DMS53 (cell line): ENCODE measurements at regions not wholly inside any gene's neighbourhood (a gene's known extent, or its start where the extent isn't known, plus 50 kb on each side); places are given as distances from the start of the nearest gene placed in this dataset.
"Not testable (repeated sequence)": the region's sequence is repeated elsewhere in the genome, so short reads cannot be mapped to it uniquely, and the experiment has no call there.

Experiments
- DNase-seq: peaks from one replicate; lab custom pipeline; 2025; lab: John Stamatoyannopoulos, UW

DNA sequence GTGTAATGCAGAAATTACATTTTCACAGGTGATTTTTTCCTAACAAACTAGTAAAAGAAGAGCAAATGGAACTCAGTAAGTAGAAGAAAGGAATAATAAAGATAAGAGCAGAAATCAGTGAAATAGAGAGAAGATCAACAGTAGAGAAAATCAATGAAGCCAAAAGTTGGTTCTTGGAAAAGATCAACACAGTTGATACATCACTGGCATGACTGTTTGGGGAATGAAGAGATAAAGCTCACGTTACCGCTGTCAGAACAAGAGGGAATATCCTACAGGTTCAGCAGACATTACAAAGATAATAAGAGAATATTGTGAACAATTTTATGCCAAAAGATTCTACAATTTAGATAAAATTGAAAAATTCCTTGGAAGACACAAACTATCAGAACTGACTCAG, 146.4 kb downstream of the ACTR3B start:
- no peak for DNase-seq

- no peak for DNase-seq
These were observed 147.7 kb downstream of the ACTR3B start for GRCh38 chr7:152907042-152907761.

DNA sequence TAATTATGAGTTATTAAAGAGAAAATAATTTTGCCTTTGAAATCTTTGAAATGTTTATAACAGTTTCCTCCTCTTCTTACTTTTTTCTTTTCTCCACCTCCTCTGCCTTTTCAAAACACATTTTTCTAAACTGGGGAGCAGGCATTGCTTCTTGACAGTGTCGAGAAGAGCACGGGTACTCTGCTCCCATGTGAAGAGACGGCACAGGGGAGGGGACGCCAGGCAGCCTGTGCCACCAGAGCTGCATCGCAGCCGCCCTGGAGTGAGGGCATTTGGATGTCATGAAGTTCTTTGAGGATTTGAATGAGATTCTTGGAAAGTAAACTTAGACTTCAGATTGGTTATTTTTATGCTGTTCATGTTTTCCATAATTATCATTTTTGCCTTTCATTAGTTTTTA, 149.7 kb downstream of the ACTR3B start:
- DNase-seq = no peak

DNA sequence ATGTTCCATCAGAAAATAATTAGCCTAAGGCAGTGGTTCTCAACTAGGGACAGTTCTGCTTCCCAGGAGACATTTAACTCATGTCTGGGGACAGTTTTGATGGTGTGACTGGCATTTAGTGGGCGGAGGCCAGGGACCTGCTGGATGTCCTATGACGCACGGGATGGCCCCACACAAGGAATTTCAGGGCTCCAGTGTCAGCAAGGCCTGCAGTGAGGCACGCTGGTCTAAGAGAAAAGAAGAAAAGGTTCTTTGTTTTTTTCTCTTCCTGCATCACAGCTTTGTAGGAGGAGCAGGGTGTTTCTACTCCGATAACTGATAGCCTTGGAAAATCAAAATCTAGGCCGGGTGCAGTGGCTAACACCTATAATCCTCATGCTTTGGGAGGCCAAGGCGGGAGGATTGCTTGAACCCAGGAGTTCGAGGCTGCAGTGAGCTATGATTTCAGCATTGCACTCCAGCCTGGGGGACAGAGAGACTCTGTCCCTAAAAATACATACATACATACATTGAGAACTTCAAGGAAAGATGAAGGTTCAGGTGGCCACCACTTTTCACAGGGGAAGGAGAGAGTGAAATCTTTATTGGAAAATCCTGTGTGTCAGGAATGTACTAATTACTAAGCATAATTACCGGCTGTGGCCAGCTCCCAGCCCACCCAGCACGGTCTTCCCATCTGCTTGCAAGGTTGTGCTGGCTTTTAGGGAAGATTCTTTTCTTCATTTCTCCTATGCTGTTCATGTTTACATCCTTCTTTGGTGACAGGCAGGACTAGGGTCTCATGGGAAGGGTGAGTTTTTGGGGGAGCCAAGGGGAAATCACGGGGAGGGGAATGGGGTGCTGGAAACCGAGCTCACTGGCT, 150.4 kb downstream of the ACTR3B start:
- DNase-seq = no peak

- no peak for DNase-seq
These were observed 151.1 kb downstream of the ACTR3B start for GRCh38 chr7:152910545-152911225.

- no peak for DNase-seq
These were observed 151.6 kb downstream of the ACTR3B start for GRCh38 chr7:152911226-152911560.

- DNase-seq = no peak
These were observed 152.4 kb downstream of the ACTR3B start for GRCh38 chr7:152911922-152912321.

- no peak for DNase-seq
These were observed 153.0 kb downstream of the ACTR3B start for GRCh38 chr7:152912511-152912910.

DNA sequence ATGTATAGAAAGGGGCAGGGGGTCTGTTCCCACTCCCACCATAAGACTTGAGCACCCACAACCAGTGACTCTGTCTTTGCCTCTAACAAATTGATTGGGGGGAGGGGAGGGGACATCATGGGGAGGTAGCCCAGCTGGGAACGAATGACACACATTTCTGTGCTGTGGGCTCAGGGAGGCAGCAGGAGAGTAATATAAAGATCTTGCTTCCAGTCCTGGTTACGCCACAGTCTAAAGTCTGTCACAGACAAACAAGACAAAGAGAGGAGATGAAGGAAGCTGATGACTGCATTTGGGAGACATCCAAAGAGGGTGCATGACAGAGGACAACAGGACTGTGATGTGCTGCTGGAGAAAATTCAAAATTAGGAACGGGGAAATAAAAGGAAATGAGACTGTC, 153.9 kb downstream of the ACTR3B start:
- DNase-seq = no peak

GRCh38 chr7:152914014-152914844, 154.7 kb downstream of the ACTR3B start:
- DNase-seq = no peak

GRCh38 chr7:152914845-152915102, 155.2 kb downstream of the ACTR3B start:
- DNase-seq = not testable (repeated sequence)

DNA sequence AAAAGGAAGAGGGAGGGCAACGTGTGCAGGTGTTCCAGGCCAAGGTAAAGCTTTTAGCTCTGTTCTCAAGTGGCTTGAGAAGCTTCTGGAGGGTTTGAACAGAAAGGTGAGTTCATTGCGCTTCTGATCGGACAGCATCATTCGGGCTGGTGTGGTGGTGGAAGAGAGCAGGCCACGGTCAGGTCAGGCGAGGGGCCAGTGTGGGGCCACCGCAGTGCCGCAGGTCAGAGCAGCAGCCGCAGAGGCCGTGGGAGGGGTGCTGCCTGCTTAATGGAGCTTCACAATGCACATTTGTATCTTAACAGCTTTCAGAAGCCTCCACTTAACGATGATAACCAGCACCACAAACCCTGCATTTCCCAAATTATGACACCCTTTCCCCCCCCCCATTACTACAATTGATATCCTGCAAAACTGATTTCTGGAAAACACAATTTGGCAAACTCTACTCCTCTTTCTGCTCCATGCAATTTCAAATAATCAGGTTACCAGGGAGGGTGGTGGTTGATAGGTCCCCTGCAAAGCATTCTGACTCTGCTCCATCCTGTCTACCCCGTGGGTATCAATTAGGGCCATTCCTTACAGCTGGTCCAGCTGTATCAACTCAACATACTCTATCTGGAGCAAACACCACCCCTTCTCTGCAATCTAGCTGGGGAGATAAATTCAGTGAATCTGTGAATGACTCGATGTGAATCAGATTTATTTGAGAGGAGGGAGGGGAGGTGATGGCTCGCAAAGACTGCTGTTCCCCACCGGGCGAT, 162.9 kb downstream of the ACTR3B start:
- DNase-seq = no peak

- DNase-seq = no peak
These were observed 164.2 kb downstream of the ACTR3B start for GRCh38 chr7:152923711-152924110.

- no peak for DNase-seq
These were observed 164.7 kb downstream of the ACTR3B start for GRCh38 chr7:152924238-152924637.

GRCh38 chr7:152924826-152925411, 165.4 kb downstream of the ACTR3B start:
- DNase-seq = no peak

GRCh38 chr7:152925412-152926147, 166.0 kb downstream of the ACTR3B start:
- DNase-seq = no peak

DNA sequence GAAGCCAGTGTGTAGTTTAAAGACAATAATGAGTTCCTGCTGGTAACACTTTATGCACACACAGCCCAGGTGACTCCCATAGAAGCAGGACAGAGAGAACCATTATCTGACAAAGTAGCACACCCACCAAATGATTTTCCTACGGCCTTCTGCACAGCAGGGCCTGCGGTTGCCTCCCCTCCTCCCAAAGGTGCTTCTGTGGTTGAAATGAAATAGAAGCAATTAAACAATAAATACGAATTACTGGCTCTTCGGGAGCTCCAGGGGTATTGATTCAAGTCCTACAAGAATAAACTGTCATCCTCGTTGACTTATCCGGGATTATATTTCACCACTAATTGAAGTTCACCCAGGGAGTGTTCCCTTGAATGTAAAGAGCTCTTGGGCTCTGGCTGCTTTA, 172.1 kb downstream of the ACTR3B start:
- DNase-seq = no peak

DNA sequence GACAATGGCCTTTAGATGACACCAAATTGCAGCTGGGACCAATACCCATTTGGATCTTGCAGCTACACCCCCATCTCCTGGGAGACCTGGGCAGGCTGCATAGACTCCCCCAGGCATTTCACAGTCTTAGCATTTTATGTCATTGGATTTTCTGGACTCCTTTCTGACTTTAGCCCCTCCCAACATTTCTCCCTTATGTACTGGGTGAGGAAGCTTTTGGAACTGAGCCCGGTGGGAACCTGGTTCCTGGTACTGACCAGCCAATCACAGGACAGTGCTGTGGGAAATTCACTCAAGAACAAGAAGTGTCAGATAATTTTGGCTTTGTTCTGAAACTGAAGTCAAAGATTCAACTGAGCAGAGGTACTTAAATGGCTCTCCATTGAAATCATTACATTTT, 177.7 kb downstream of the ACTR3B start:
- DNase-seq = no peak

- not testable (repeated sequence) for DNase-seq
These were observed 187.1 kb downstream of the ACTR3B start for GRCh38 chr7:152946616-152947015.

- no peak for DNase-seq
These were observed 188.1 kb downstream of the ACTR3B start for GRCh38 chr7:152947686-152948085.
